IMR-90 (cell line): ENCODE measurements at regions not wholly inside any gene's neighbourhood (a gene's known extent, or its start where the extent isn't known, plus 50 kb on each side); places are given as distances from the start of the nearest gene placed in this dataset.

Experiments
- ATAC-seq: fragments of 200-7000 bp; cut with Tn5 transposase; 2 replicates; pipeline ENCODE4 v1.9.1; 2020; ENCODE audit warnings: low read depth, mild to moderate bottlenecking, moderate library complexity
- BruUV-seq: library from RNA; stranded (reverse); fragments of 400-500 nt; replicated peaks from 2 replicates; lab custom pipeline; 2021; lab: Mats Ljungman, UMichigan
- CTCF ChIA-PET: fragments of 300-600 bp; formaldehyde crosslinking; extraction: SDS; loops from one replicate; lab custom pipeline; 2021; ENCODE audit warnings: antibody characterized with exemption; lab: Yijun Ruan, JAX
- POLR2A ChIA-PET: fragments of 300-600 bp; sonication (Branson Sonifier 250); formaldehyde crosslinking; loops from one replicate; lab custom pipeline; 2022; ENCODE audit warnings: antibody characterized with exemption; ENCODE audit not compliant: unreplicated experiment; lab: Charles Lee
- DNase-seq: peaks from one replicate; pipeline ENCODE4 v3.0.0; 2013
- H2AFZ ChIP-seq: replicated peaks from 2 replicates; pipeline ENCODE3; 2013; ENCODE audit warnings: low read length, mild to moderate bottlenecking; ENCODE audit not compliant: poor library complexity
- H2AK5ac ChIP-seq: 2 replicates; pipeline ENCODE4 v1.6.1; 2013; ENCODE audit warnings: low read depth, low read length, inconsistent platforms
- H2AK9ac ChIP-seq: replicated peaks from 2 replicates; pipeline ENCODE3; 2013; ENCODE audit warnings: mild to moderate bottlenecking, low read depth, low read length, moderate library complexity; ENCODE audit not compliant: poor library complexity
- H2BK120ac ChIP-seq: 2 replicates; pipeline ENCODE4 v1.6.1; 2013; ENCODE audit warnings: low read depth, low read length, inconsistent platforms
- H2BK15ac ChIP-seq: 3 replicates; pipeline ENCODE4 v1.6.1; 2013; ENCODE audit warnings: low read depth, low read length, inconsistent platforms
- H2BK20ac ChIP-seq: 2 replicates; pipeline ENCODE4 v1.6.1; 2013; ENCODE audit warnings: low read depth, mild to moderate bottlenecking, inconsistent platforms, low read length, moderate library complexity
- H2BK5ac ChIP-seq: 2 replicates; pipeline ENCODE4 v1.6.1; 2013; ENCODE audit warnings: mild to moderate bottlenecking, low read depth, low read length, inconsistent platforms; ENCODE audit not compliant: poor library complexity, severe bottlenecking
- H3K14ac ChIP-seq: replicated peaks from 2 replicates; pipeline ENCODE4 v1.6.1; 2013; ENCODE audit warnings: low read depth, low read length, inconsistent platforms
- H3K18ac ChIP-seq: 2 replicates; pipeline ENCODE4 v1.6.1; 2013; ENCODE audit warnings: low read depth, low read length, control low read depth
- H3K23ac ChIP-seq: 2 replicates; pipeline ENCODE4 v1.6.1; 2013; ENCODE audit warnings: low read depth, low read length, inconsistent platforms
- H3K27ac ChIP-seq: 2 replicates; pipeline ENCODE4 v1.5.1; 2013; ENCODE audit warnings: mild to moderate bottlenecking, control low read depth, low read length; ENCODE audit not compliant: insufficient read depth
- H3K27me3 ChIP-seq: 2 replicates; pipeline ENCODE4 v1.6.1; 2013; ENCODE audit warnings: low read length; ENCODE audit not compliant: control insufficient read depth, insufficient read depth
- H3K36me3 ChIP-seq: 2 replicates; pipeline ENCODE4 v1.6.1; 2013; ENCODE audit warnings: low read length, mixed read lengths; ENCODE audit not compliant: control insufficient read depth, insufficient read depth
- H3K4ac ChIP-seq: 2 replicates; pipeline ENCODE4 v1.6.1; 2013; ENCODE audit warnings: low read depth, low read length, inconsistent platforms
- H3K4me1 ChIP-seq: 2 replicates; pipeline ENCODE4 v1.6.1; 2013; ENCODE audit warnings: low read length, mixed read lengths; ENCODE audit not compliant: control insufficient read depth, insufficient read depth
- H3K4me2 ChIP-seq: 2 replicates; pipeline ENCODE4 v1.6.1; 2013; ENCODE audit warnings: low read depth, mild to moderate bottlenecking, control low read depth, low read length, moderate library complexity
- H3K4me3 ChIP-seq: 2 replicates; pipeline ENCODE4 v1.5.1; 2013; ENCODE audit warnings: low read depth, mild to moderate bottlenecking, control low read depth, low read length, moderate library complexity; ENCODE audit not compliant: insufficient read depth
- H3K56ac ChIP-seq: 2 replicates; pipeline ENCODE4 v1.6.1; 2013; ENCODE audit warnings: low read length, inconsistent platforms; ENCODE audit not compliant: insufficient read depth; ENCODE audit errors: extremely low read depth
- H3K79me1 ChIP-seq, 2 experiments: 2 replicates each; pipeline ENCODE4 v1.6.1; 2013; ENCODE audit warnings: low read length in 2 of 2, inconsistent platforms in 1 of 2, low read depth in 1 of 2
- H3K9ac ChIP-seq: 2 replicates; pipeline ENCODE4 v1.6.1; 2013; ENCODE audit warnings: low read depth, low read length, control low read depth
- H3K9me1 ChIP-seq: 2 replicates; pipeline ENCODE4 v1.6.1; 2013; ENCODE audit warnings: low read length, inconsistent platforms; ENCODE audit not compliant: insufficient read depth
- H3K9me3 ChIP-seq: 2 replicates; pipeline ENCODE4 v1.6.1; 2013; ENCODE audit warnings: low read length; ENCODE audit not compliant: control insufficient read depth, insufficient read depth
- H4K20me1 ChIP-seq: 2 replicates; pipeline ENCODE4 v1.6.1; 2013; ENCODE audit warnings: low read length, inconsistent platforms; ENCODE audit not compliant: insufficient read depth
- H4K5ac ChIP-seq: 2 replicates; pipeline ENCODE4 v1.6.1; 2013; ENCODE audit warnings: mild to moderate bottlenecking, low read depth, low read length, control low read depth
- H4K8ac ChIP-seq, 2 experiments: 2 replicates each; pipeline ENCODE4 v1.6.1; 2013; ENCODE audit warnings: low read depth in 2 of 2, low read length in 2 of 2, control low read depth in 1 of 2, inconsistent platforms in 1 of 2
- H4K91ac ChIP-seq: 2 replicates; pipeline ENCODE4 v1.6.1; 2013; ENCODE audit warnings: low read depth, low read length, inconsistent platforms; ENCODE audit not compliant: insufficient read depth
- FOS ChIP-seq: fragments of 150-350 bp; IDR thresholded peaks from 2 replicates; pipeline ENCODE4 v1.6.1; 2016; ENCODE audit warnings: low read depth, low read length
- RAD21 ChIP-seq: IDR thresholded peaks from 2 replicates; pipeline ENCODE4 v1.6.1; 2012; ENCODE audit warnings: low read length, improper control_type of control experiment
- WGBS, 2 experiments: methylation state at CpG; one replicate each; pipeline versions ENCODE4 v1.1.5 to v1.1.7; 2013; ENCODE audit warnings: missing lambda C conversion rate in 2 of 2; ENCODE audit not compliant: insufficient read length in 1 of 2; ENCODE audit errors: extremely low coverage in 2 of 2; 5-methylcytosine and 5-hydroxymethylcytosine counted together
- dilution Hi-C: fragments of 300-500 bp; cut with HindIII; formaldehyde crosslinking; loops from one replicate; pipeline ENCODE4 v1.14.3; 2018; ENCODE audit warnings: low sequenced_read_pairs; ENCODE audit not compliant: unreplicated experiment
- in situ Hi-C: fragments of 300-500 bp; cut with MboI; formaldehyde crosslinking; loops from 3 replicates; pipeline ENCODE4 v1.14.3; 2019; ENCODE audit warnings: low sequenced_read_pairs, inconsistent platforms, mixed read lengths
- intact Hi-C: fragments of 100-400 bp; cut with micrococcal nuclease; formaldehyde crosslinking; loops from 2 replicates; pipeline ENCODE4 v1.10.0; 2022

DNA sequence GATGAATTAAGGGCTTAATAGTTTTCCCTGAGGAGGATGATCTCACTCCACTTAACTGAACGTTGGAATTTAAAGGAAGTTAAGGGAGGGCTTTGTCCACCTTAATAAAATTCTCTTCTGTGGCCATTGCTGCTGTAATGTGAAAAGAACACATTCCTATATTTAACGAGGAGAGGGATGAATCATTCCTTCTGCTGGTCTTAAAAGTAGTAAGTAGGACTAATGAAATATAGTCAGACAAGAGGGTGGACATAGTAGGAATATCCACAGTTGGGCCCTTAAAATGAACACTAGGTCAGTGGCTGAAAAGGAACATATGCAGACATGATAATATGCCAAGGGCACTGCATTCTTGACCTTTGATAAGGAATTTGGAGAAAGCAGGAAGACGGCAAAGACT, 405.6 kb downstream of the PMP22 start:
- DNase-seq: peak; percentile 39
- CTCF ChIA-PET: no interaction called here

More for the DNA sequence above, 405.6 kb downstream of the PMP22 start:
- H4K5ac ChIP-seq: no peak overlapping the region
- H3K4me3 ChIP-seq: no peak overlapping the region
- no peaks in the 10 kb centered on the region for H4K20me1 ChIP-seq
- H2AK5ac ChIP-seq: no peak overlapping the region
- no peaks in the 10 kb centered on the region for H3K79me1 ChIP-seq
- no CpG with 5 or more reads among the region's 3 CpGs for WGBS, 2 experiments
- H3K4me1 ChIP-seq: peaks cover 2% of the 10 kb centered on the region; the same call in 1 of the 2 replicates
- H2BK15ac ChIP-seq: peak overlapping the region; percentile 67; the same call in 2 of the 3 replicates
- H3K14ac ChIP-seq: no peak overlapping the region
- H3K4ac ChIP-seq: no peak overlapping the region
- H3K4me2 ChIP-seq: no peak overlapping the region
- no peak overlapping the region for H3K23ac ChIP-seq
- H2AFZ ChIP-seq: no peak overlapping the region
- no peak for TF ChIP-seq RAD21
- TF ChIP-seq FOS: no peak
- POLR2A ChIA-PET: no interaction called here
- H3K27ac ChIP-seq: no peak overlapping the region
- peaks cover 3% of the 10 kb centered on the region; the same call in 1 of the 2 replicates for H3K9me3 ChIP-seq
- peak overlapping the region; percentile 54; the same call in 1 of the 2 replicates for H2BK20ac ChIP-seq
- no peak overlapping the region for H2AK9ac ChIP-seq
- no peak overlapping the region for H3K18ac ChIP-seq
- intact Hi-C loops (no loop called here), in situ Hi-C loops (no loop called here), dilution Hi-C loops (no loop called here)
- no peak overlapping the region; the same call in 1 of the 2 replicates for H2BK120ac ChIP-seq
- H3K9ac ChIP-seq: no peak overlapping the region
- no TSS peak for BruUV-seq
- H4K8ac ChIP-seq: no peak overlapping the region
- H2BK5ac ChIP-seq: no peak overlapping the region
- no peaks in the 10 kb centered on the region for H3K36me3 ChIP-seq
- no peaks in the 10 kb centered on the region for H3K27me3 ChIP-seq
- H4K91ac ChIP-seq: no peak overlapping the region
- no peaks in the 10 kb centered on the region for H3K9me1 ChIP-seq
- no peak overlapping the region for H3K56ac ChIP-seq
- ATAC-seq: peak; percentile 67
